ENCODE measurements at regions not wholly inside any gene's neighbourhood (a gene's known extent, or its start where the extent isn't known, plus 50 kb on each side); places are given as distances from the start of the nearest gene placed in this dataset.

- TF ChIP-seq, protein P1, sequence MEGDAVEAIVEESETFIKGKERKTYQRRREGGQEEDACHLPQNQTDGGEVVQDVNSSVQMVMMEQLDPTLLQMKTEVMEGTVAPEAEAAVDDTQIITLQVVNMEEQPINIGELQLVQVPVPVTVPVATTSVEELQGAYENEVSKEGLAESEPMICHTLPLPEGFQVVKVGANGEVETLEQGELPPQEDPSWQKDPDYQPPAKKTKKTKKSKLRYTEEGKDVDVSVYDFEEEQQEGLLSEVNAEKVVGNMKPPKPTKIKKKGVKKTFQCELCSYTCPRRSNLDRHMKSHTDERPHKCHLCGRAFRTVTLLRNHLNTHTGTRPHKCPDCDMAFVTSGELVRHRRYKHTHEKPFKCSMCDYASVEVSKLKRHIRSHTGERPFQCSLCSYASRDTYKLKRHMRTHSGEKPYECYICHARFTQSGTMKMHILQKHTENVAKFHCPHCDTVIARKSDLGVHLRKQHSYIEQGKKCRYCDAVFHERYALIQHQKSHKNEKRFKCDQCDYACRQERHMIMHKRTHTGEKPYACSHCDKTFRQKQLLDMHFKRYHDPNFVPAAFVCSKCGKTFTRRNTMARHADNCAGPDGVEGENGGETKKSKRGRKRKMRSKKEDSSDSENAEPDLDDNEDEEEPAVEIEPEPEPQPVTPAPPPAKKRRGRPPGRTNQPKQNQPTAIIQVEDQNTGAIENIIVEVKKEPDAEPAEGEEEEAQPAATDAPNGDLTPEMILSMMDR (IDR thresholded peaks at IDR 0.05; ENCODE audit: low read depth, low read length, missing control alignments): no peak
- in situ Hi-C loops (cut with HindIII; ENCODE audit: low pct_ligation_motif_present, low sequenced_read_pairs): no loop called here
- Histone ChIP-seq H3K27ac (no peak overlapping the region), H3K4me3 (ENCODE audit: low read depth, low read length) (no peak overlapping the region), H3K36me3 (replicated peaks) (no peaks in the 10 kb centered on the region), H3K27me3 (replicated peaks) (no peaks in the 10 kb centered on the region)
- no peak for DNase-seq
Observed at GRCh38 chr14:44820230-44820964, 141.3 kb downstream of the KLHL28 start.

DNA sequence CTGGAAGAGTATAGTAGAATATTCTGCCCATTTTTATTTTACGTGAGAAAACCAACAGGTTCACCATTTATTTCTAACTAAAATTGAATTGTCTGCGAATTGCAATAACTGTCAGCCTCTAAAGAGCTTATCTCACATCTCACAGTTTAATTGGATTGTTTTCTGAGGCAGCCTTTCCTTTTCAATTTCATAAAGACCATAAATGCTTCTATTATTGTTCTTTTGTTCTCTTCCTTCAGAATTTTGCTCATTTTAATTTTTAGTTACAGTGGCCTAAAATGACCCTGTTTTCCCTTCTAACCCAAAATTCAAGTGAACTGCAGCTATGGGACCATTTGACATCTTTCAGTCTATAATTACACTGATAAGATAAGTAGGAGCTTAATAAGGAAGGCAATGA is 147.6 kb downstream of the KLHL28 start:
- TF ChIP-seq, protein P1 (IDR thresholded peaks at IDR 0.05; ENCODE audit: low read depth, low read length, missing control alignments): no peak
- H3K27me3 ChIP-seq (replicated peaks): no peaks in the 10 kb centered on the region
- no peak overlapping the region for H3K4me3 ChIP-seq (ENCODE audit: low read depth, low read length)
- DNase-seq: no peak
- no peaks in the 10 kb centered on the region for H3K36me3 ChIP-seq (replicated peaks)
- H3K27ac ChIP-seq: no peak overlapping the region
- in situ Hi-C loops (cut with HindIII; ENCODE audit: low pct_ligation_motif_present, low sequenced_read_pairs): no loop called here

DNA sequence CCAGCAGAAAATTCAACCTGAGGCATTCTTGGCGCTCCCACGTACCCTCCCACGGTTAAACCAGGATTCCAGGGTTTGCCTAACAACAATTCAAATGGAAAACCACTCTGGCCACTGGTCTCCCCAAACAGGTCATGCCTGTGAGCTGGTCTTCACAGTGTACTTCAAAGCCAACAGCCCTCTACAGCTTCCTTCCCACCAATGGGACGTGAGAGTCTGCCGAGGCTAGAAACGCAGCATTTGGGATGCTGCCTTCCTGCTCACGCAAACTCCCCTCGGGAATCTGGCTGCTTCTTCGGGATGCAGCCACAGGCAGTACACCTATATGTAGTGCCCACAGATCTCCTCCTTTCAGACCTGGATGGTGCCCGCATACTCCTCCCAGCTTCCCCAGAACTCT is 149.1 kb downstream of the KLHL28 start:
- Histone ChIP-seq H3K4me3 (ENCODE audit: low read depth, low read length) (no peak overlapping the region), H3K36me3 (replicated peaks) (no peaks in the 10 kb centered on the region), H3K27me3 (replicated peaks) (no peaks in the 10 kb centered on the region), H3K27ac (no peak overlapping the region)
- in situ Hi-C loops (cut with HindIII; ENCODE audit: low pct_ligation_motif_present, low sequenced_read_pairs): no loop called here
- no peak for DNase-seq
- TF ChIP-seq, protein P1 (IDR thresholded peaks at IDR 0.05; ENCODE audit: low read depth, low read length, missing control alignments): no peak

GRCh38 chr14:44804391-44804790 is 157.4 kb downstream of the KLHL28 start:
- Histone ChIP-seq H3K27ac (no peak overlapping the region), H3K4me3 (ENCODE audit: low read depth, low read length) (no peak overlapping the region), H3K36me3 (replicated peaks) (no peaks in the 10 kb centered on the region), H3K27me3 (replicated peaks) (no peaks in the 10 kb centered on the region)
- TF ChIP-seq, protein P1 (IDR thresholded peaks at IDR 0.05; ENCODE audit: low read depth, low read length, missing control alignments): no peak
- DNase-seq: no peak
- in situ Hi-C loops (cut with HindIII; ENCODE audit: low pct_ligation_motif_present, low sequenced_read_pairs): no loop called here

- in situ Hi-C loops (cut with HindIII; ENCODE audit: low pct_ligation_motif_present, low sequenced_read_pairs): no loop called here
- Histone ChIP-seq H3K27ac (no peak overlapping the region), H3K4me3 (ENCODE audit: low read depth, low read length) (no peak overlapping the region), H3K27me3 (replicated peaks) (no peaks in the 10 kb centered on the region), H3K36me3 (replicated peaks) (no peaks in the 10 kb centered on the region)
- peak; percentile 18 for DNase-seq
- TF ChIP-seq, protein P1 (IDR thresholded peaks at IDR 0.05; ENCODE audit: low read depth, low read length, missing control alignments): peak; percentile 49
Observed at GRCh38 chr14:44803239-44803905, 158.4 kb downstream of the KLHL28 start.

Data from brain microvascular endothelial cell (primary cell).